Skeletal muscle cell (primary cell): ENCODE measurements at regions not wholly inside any gene's neighbourhood (a gene's known extent, or its start where the extent isn't known, plus 50 kb on each side); places are given as distances from the start of the nearest gene placed in this dataset.

Source experiments
- DNase-seq: peaks from one replicate; pipeline ENCODE4 v3.0.0-alpha.2; 2010; ENCODE audit warnings: low read depth
- H3K4me3 ChIP-seq: 2 replicates; pipeline ENCODE4 v1.5.1; 2011; ENCODE audit warnings: low read depth, mild to moderate bottlenecking, control low read depth, low read length, moderate library complexity

DNA sequence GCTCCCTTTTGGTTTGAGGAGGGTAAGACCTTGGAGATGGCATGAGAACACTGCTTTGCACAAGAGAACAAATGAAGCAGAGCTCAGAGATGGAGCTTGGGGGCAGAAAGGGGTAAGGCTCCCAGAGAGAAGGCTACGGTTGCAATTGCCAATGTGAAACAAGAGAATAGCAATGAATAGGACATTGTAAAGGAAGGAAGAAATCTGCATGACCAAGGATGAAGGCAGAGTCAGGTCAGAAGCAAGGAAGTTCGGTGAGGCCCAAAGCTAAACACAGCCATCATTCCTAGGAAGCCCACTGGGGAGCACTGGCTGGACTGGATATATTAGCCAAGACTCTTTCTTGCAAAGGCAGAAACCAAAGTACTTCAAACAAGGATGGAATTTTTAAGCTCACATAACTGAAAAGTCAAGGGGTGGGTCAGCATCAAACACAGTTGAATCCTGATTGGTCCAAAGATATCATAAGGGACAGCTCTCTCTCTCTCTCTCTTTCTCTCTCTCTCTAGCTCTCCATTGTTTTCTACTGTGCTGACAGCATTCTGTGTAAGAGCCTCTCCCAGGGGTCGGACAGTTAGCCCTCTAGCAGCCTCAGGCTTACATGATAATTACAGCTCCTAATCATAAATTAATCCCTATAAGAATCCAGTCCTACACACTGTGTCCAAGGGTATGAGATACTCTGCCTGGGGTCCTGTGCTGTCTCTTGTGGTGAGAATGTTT, 484.3 kb downstream of the SOX6 start:
- H3K4me3 ChIP-seq = no peak overlapping the region

DNA sequence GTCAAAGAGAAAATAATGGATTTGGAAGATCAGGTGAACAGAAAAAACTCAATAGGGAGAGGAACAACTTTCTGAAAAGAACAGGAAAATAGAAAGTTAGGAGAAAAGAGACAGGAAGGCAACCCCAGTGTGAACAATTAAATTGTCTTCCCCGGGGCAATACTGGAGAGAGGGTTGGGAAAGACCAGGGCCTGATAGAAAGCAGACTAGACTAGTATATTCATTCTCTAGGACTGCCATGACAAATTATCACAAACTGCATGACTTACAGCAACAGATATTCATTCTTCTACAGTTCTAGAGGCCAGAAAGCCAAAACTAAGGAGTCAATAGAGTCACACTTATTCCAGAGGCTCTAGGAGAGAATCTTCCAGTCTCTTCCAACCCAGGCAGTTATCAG, 482.8 kb downstream of the SOX6 start:
- no peak for DNase-seq
- H3K4me3 ChIP-seq = no peak overlapping the region

More for the DNA sequence above, 484.3 kb downstream of the SOX6 start:
- DNase-seq = no peak

DNA sequence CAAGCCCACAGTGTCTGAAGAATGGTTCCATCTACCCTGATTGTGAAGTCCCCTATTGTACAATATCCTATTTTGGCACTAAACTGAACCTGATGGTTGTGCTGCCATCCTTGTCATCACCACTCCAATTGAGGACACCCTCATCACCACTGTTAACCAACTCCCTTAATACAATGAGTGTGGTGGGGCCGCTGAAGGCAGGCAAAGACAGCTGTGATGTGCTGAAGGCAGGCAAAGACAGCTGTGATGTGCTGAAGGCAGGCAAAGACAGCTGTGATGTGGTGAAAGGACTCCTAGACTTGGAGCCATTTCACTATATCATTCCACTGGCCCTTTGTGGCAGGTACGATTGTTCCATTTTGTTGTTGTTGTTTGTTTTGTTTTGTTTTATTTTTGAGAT, 481.6 kb downstream of the SOX6 start:
- H3K4me3 ChIP-seq = no peak overlapping the region
- no peak for DNase-seq

DNA sequence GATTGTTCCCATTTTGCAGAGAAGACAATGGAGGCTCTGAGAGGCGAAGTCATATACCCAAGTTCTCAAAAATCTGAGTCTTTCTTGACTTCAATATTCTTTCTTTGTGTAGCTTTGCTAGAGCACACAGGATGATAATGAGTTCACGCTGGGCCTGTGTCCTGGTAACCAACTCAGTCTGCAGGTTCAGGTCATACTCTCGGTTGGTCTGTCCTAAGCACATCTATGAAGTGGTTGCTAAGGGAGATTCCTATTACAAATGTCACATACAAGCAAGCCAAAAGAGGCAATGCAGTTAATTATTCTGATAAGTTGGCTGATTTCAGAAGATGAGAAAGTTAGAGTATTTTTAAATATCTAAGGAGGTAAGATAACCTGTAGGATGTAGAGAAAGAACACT, 481.0 kb downstream of the SOX6 start:
- no peak for DNase-seq
- no peak overlapping the region for H3K4me3 ChIP-seq

DNA sequence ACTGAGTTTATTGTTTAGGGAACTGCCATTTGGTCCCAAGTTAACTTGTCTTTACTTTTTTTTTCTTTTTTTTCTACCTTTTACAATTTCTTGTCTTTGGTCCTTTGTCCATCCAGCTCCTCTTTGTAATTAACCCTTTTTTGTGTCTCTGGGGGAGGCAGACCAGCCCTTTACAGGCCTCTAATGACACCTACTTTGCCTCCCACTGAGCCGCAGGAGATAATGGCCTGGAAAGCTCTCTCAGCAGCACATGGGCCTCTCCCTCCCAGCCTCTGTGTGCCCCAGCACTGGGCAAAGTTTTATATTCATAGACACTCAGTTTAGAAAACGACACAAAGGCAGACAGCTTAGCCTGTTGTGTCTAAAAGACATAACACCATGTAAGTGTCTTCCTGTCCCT, 480.4 kb downstream of the SOX6 start:
- no peak overlapping the region for H3K4me3 ChIP-seq
- no peak for DNase-seq

DNA sequence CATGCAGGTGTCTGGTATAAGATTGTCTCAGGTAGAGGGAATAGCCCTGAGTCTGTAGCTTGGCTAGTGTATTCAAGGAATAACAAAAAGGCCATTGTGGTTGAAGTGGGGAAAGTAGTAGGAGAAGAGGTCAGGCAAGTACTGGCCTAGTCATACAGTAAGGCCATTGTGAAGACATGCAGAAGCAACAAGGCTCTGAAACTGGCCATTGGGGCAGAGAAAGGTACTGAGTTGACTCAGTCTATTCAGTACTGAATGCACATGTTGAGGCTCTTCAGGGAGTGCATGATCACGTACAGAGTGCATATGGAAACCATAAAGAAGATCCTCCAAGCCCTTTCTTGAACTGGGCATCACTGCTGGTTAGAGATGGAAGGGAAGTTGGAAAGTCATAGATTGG, 477.6 kb downstream of the SOX6 start:
- no peak for DNase-seq
- no peak overlapping the region for H3K4me3 ChIP-seq

DNA sequence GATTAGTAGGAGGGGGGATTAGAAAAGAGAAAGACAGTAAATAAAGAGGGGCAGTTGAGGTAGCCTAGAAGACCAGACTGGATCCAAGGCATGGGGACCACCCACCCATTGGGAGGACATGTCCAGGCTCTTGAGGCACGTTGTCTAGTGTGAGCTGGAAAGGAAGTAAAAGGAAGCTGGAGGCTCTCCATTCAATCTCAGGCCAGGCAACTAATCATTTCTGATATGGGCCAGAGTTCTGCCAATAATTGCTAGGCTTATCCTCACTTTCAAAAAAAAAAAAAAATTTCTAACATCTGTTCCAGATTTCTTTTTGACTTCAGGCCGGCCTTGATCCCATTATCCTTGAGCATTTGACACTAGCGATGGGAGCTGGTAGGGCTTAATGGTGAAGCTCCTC, 476.1 kb downstream of the SOX6 start:
- H3K4me3 ChIP-seq = no peak overlapping the region
- no peak for DNase-seq

DNA sequence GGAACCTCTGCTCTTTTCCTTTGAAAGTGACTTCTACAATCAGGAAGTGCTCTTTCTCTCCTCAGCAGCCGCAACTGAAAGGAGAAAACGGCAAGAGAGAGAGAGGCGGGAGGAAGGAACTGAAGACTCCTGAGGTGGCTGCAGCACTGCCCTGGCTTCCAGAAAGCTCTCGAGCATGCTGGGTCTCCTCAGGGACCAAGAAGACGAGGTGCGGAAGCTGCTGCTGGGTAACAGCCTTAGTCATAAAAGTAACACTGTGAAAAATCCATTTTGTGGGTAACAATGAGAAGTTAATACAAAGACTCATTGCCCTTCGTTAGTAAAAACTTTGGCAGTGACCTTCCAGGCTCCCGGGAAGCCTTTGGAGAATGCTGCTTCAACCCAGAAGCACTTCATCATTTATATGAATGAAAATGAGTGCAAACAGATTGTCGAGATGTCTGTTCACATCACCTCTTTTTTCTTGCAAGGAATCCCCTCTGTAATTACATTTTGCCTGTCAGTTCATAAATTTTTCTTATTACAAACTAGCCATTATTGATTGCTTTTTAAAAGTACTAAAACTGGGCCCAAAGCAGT, 473.4 kb downstream of the SOX6 start:
- no peak for DNase-seq
- no peak overlapping the region for H3K4me3 ChIP-seq

DNA sequence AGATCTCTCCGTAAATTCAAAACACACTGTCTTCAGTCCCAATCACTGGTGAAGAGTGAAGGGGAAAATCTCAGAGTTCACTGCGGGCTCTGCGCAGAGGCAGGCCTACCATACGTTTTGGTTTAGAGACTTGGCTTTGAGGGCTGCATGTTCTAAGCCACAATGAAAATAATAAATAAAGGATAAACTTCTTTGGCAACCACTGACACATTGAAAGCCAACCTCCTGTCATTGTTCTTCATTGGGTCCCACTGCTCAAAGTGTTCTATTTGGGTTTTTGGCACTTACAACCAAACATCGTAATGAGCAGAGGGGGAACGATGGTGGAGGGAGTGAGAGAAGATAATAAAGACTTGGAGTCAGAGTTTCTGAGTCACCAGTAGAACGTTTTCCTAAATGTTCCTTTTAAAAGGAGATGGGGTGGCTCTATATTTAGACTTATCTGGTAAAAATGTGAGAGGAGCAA, 472.9 kb downstream of the SOX6 start:
- DNase-seq = no peak
- no peak overlapping the region for H3K4me3 ChIP-seq

DNA sequence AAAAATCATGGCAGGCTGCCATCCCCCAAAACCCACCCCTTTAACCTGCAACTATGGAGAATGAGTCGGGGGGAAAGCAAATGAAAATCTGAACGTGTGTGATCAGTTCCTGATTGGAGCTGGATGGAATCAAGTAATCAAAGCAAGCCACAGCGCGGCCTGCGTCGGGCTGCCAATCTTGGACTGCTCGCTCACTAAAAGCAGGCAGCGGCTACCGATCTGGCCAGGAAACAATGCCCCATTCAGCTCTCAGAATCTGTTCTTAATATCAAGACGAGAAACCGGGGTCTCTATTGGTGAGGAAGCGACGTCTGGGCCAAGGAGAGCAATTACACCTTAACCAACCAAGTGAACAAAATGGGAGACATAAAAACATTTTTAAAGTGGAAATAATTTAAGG, 472.2 kb downstream of the SOX6 start:
- no peak for DNase-seq
- H3K4me3 ChIP-seq = no peak overlapping the region

DNA sequence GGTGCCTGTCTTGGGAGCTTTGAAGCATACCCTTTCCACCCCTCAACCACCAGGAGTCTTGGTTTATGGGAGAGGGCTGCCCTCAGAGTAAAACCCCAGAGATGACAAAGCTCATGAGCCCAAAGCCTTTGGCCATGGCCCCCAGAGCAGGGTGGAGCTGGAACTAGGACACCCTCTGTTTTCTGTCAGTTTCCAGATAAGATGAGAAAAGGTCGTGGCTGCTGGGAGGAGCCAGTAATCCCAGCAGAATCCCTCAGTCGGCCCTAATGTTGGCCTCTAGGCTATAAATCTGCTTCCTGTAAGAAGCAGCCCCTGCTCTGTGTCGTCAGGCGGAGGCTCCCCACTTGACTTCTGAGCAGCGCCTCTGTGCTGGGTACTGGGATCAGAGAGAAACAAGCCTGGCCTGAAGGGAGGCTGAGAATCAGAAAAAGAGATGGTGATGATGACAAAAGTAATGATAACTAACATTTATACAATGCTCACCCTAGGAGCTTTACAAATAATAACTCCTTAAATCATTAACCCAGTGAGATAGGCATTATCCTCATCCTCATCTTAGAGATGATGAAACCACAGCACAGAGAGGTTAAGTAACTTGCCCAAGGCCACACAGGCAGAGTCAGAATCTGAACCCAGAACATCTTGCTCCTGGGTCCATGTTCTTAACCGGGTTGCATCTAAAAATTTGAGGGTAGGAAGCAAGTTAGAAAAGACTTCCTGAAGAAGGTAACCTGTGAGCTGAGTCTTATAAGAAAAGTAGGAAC, 471.4 kb downstream of the SOX6 start:
- DNase-seq = no peak

DNA sequence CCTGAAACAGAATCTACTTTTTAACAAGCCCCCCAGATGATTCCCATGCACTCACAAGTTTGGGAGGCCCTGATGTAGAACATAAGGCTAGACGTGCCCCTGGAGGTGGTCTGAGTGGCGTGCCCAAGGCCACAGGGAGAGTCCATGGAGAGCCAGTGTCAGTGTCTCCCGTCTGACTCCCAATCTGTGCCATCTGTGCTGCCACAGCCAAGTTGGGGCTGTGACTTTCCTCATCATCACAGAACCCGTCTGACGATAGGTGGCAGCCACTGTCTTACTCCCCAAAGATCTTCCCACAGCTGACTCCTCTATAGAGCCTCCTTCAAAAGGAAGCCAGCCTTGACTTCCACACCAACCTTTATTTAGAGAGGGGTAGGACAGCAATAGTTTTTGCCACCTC, 470.5 kb downstream of the SOX6 start:
- H3K4me3 ChIP-seq = no peak overlapping the region
- DNase-seq = no peak

More for the DNA sequence above, 471.4 kb downstream of the SOX6 start:
- no peak overlapping the region for H3K4me3 ChIP-seq

DNA sequence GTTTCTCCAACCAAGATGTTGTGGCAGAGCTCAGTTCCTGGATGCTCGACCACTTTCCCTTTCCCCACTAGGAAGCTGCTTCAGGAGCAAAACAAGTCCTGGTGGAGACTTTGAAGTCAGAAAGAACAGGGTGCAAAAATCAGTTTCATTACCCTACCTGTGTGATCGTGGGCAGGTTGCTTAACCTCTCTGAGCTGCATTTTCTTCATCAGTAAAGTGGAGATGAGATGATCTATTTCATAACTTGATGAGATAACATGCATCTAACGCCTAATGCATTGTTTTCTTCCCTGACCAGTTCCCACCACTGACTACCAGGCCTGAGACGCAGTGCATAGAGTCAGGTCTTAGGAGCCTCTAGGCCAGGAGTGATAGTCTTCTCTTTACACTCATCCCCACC, 470.0 kb downstream of the SOX6 start:
- H3K4me3 ChIP-seq = no peak overlapping the region

DNA sequence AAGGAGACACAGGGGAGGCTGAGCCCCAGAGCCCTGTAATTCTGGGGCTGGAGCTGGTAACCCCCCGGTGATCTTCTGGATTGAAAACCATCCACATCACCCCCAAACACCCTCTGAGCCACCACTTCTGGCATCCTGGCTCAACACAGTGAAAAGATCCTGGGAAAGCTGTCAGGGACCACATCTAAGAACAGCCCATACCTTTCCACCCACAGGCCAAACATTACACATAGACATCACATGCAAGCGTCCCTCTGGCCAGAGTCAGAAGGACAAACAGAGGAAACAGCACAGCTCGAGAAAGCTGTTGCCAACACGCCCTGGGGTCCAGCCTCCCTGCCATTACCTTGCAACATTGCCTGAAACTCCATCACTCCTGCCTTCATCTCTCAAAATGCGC, 469.5 kb downstream of the SOX6 start:
- no peak overlapping the region for H3K4me3 ChIP-seq
- no peak for DNase-seq

More for the DNA sequence above, 470.0 kb downstream of the SOX6 start:
- no peak for DNase-seq

DNA sequence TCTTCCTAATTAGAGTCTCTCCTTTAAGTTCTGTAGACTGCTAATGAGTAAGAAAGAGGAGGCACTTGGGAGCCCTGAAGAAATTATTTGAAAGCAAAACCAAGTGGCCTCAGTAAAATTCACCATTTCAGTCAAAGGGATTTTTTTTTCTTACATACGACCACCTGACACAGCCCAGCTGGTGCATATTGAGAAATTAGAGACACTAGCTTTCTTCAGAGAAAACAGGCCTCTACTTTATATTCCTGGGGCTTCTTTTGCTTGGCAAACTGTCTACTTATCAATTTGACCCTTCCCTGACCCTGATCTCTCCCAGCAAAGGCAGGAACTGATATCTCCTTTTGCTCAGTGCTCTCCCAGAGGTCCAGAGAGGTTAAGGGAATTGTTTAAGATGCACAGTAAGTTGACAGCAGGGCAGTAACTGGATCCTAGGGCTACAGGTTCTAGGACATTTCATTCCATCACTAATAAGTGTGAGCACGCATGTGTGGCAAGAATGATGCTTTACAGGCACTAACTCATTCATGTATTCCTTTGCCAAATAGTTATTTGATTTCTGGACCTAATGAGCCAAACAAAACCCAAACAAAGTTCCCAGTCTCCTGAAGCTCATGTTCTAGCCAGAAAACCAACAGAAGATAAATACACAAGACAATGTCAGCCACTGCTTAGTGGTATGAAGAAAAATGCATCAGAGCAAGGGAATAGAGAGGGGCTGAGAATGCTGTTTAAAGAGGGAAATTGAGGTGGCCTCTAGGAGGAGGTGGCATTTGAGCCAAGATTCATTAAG, 467.6 kb downstream of the SOX6 start:
- DNase-seq = no peak
- no peak overlapping the region for H3K4me3 ChIP-seq

DNA sequence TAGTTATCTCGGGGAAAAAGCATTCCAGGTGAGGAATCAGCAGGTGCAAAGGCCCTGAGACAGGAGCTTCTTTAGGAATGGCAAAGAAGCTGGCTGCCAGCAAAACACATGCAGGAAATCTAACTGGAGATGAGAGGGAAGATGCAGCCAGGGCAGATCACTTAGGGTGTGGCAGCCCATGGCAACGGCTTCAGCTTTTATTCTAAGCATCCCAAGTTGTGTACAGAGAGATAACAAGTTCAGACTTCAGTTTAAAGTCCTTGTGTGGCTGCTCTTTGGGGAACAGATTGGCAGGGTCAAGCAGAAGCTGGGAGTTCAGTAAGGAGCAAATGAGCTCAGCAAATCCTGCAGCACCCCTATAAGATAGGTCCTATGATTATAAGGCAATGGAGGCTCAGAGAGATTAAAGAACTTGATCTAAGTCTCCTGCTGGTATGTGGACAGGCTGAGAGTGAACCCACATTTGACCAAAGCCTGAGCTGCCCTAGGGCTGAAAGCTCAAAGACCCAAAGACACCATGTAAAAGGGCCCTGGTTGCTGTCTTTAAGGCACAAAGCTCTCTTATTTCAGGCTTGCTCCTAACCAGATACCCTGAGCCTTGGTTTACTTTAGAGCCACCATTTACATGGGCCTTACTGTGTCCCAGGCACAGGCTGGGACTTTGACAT, 466.8 kb downstream of the SOX6 start:
- no peak for DNase-seq
- no peak overlapping the region for H3K4me3 ChIP-seq

DNA sequence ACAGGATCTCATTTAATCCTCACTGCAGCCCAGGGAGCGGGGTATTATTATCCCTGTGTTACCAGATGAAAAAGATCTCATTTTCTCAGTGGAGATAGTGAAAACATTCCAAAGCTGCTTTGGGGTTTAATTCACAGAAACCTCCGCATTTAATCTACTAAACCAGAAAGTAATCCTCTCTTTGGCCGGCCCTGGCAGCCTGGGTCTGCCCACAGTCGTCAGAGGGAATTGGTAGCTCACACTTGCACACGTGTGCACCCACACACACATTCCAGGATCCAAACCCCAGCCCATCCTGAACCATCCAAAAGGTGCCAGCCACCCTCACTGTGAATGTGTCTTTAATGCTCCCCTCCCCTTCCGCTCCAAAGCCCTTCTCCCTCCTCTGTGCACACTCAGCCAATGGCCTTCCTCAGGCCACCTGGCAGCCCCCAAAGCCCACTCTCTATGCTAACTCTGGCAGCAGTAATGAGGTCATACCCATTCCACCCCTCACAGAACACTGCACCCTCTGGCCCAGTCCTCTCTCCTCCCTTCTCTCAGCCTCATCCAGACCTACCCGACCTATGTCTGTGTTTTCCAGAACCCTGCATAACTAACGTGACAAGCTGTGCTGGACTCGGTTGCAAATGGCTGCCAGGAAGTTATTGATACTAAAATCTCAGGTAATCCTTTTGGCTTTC, 466.2 kb downstream of the SOX6 start:
- no peak overlapping the region for H3K4me3 ChIP-seq
- no peak for DNase-seq

DNA sequence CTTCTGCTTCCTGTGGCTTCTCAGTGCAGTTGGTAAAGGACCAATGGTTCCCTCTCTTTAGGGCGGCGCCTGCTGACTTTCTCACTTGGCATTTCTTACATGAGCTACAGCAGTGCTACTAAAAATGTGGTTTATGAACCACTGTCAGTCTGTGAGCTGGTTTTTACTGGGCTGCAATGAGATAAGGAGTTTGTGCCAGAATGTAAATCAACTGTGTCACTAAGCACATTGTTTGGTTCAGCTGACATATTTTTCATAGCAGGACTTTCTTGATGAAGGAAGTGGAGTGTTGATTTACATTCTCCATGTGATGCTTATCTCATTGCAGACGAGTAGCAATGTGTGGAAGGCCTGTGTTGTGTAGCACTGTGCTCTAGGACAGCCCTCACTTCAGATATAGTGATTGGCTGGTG, 463.3 kb downstream of the SOX6 start:
- no peak for DNase-seq
- no peak overlapping the region for H3K4me3 ChIP-seq

DNA sequence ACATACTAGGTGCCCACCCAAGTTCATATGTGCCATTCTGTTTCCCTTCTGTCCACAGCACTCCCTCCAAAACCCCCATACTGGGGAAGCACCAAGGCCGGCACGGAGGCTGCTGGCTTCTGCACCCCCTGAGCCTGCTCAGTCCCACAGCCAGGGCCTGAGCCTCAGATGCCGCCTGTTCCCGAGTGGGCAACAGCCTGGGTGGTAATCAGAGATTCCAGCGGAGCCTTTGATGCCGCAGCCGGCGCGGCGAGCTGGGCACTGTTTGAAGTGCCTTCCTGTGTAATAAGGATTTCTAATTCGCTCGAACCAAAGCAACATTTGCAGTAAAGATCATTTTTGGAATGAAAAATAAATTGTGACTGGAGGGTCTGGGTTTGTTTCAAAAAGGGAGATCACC, 460.3 kb downstream of the SOX6 start:
- no peak for DNase-seq
- H3K4me3 ChIP-seq = no peak overlapping the region
